Midbrain (tissue), 1 donor: ENCODE measurements at regions not wholly inside any gene's neighbourhood (a gene's known extent, or its start where the extent isn't known, plus 50 kb on each side); places are given as distances from the start of the nearest gene placed in this dataset.
A peak's percentile ranks its signal among the peaks of the same experiment; 100 is the strongest.

ENCODE experiments used
- DNase-seq: peaks from one replicate; lab custom pipeline; 2025; lab: John Stamatoyannopoulos, UW

DNA sequence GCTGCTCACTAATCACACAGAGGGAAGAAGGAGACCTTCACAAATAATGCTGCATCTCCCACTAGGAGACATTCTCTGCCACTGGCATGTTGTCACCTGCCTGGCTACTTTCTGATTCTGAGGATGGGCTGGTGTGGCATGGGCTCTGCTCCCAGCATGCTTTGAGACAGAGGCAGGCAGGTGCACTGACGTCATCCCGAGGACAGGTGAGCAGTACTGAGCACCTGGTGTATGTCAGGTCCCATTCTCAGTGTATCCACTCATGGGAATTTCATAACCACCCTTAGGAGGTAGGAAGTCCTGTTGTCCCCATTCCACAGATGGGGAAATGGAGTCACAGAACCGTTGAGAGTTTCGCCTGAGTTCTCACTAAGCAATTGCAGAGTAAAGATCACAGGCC lies 597.9 kb downstream of the VRK1 start:
- no peak for DNase-seq

- no peak for DNase-seq
These were observed 604.5 kb downstream of the VRK1 start for GRCh38 chr14:97401714-97402113.

- DNase-seq = no peak
These were observed 605.1 kb downstream of the VRK1 start for GRCh38 chr14:97402279-97402678.

- no peak for DNase-seq
These were observed 610.7 kb downstream of the VRK1 start for GRCh38 chr14:97407701-97408407.

GRCh38 chr14:97408503-97408902 lies 611.3 kb downstream of the VRK1 start:
- no peak for DNase-seq

GRCh38 chr14:97408937-97409815 lies 612.0 kb downstream of the VRK1 start:
- DNase-seq = no peak

- peak; percentile 36 for DNase-seq
These were observed 613.8 kb downstream of the VRK1 start for GRCh38 chr14:97410667-97411620.

GRCh38 chr14:97411938-97412612 lies 614.9 kb downstream of the VRK1 start:
- DNase-seq = no peak

DNA sequence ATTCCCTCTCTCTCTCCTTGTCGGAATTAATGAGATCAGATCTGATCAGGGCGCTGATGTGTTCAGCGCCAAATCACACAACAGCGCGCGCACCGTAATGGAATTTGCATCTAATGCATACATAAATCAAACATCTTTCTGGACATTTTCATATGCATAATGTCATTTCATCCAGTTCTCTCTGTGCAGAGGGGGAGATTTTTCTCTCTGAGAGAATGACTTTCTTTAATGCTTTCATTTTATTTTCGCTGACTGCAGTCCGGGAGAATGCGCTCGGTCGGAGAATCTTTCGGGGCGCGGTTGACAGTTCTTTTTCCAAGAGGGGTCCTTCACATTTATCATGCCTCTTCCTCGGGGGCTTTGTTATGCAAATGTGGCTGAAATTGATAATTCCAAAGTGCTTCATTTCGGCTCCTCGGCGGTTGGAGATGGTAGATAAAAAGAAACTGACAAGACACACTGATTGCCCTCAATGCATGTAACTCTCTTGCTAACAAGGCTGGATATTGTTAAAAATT lies 615.9 kb downstream of the VRK1 start:
- DNase-seq = no peak

DNA sequence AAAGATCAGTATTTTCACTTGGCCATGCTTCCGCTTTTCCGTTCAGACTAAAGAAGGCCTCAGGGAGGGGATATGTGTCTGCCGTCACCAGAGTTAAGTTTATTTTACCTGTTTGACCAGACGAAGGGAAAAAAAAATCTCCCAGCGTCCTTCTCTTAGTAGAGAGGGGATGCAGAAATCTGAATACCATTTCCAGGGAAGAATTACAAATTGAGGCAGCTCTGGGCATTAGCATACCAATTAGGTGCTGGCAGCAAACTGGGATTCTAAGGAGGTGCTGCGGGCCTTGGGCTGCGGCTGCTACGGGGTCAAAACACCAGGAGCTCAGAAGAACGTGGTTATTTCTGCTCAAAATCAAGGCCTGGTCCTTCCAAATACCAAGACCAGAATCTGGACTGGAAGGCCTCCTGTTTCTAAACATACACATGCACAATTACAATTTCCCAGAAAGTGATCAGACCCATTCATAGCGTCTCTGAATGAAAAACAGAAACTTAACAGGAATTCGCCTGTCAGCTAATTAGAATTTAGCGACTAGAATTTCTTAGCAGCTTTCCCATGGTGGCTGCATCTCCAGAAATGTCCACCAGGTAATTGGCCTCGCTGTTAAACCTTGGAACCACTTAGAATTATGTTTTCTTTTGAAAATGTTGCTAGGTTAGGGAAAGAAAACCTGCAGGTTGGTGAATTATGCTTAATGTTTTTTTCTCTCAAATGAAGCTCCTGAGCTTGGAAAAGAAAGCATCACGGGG lies 617.0 kb downstream of the VRK1 start:
- DNase-seq = no peak

DNA sequence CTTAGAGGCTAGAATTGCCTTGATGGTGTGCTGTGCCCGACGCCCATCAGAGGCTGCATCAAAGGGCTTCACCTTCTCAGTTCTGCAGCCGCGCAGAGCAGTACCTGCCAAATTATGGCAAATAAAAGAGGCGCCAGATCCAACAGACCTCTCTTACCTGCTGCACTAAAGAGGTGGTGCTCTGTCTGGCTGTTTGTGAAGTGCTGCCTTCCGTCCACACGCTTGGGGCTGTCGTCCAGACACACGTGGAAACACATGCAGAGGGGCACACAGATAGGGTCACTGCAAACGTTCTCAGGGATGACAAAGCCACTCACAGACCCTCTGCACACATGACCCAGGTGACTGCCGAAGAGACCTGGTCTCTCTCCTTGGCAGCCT lies 617.5 kb downstream of the VRK1 start:
- no peak for DNase-seq

GRCh38 chr14:97415907-97416306 lies 618.7 kb downstream of the VRK1 start:
- no peak for DNase-seq

DNA sequence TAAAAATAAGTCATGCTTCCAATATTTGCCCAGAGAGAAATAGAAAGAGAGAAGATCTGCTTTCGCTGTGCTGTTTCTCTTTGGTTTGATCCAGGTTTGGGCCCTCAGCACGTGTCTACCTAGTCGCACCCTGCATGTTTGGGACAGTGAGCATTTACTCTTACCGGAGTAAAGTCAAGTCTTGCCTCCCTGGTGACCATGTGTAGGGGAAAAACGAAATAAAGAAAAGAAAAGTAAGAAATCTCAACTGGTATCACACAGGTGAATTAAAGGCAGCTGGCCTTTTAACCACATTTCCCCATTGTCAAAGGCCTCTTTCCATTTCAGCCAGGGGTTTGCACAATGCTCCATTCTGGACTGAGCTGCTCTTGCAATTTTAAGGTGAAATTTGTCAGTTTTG lies 619.4 kb downstream of the VRK1 start:
- DNase-seq = no peak

DNA sequence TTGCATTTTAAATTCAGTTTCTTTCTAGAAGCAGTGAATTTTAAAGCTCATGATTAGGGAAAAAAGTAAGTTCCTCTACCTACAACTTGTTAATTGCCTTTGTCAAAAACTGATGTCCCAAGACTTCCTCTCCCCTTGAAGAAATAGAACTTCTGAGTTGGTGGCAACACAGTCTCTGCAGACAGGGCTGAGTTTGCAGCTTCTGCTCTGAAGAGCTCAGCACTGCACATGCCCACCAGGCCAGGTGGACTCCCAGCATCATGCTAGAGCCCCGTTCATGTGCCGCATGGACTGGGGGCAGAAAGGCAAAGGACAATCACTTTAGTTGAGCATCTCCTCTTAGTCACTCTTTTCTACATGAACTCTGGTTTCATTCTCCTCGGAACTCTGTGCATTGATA lies 620.1 kb downstream of the VRK1 start:
- DNase-seq = no peak

- DNase-seq = no peak
These were observed 623.0 kb downstream of the VRK1 start for GRCh38 chr14:97420211-97420610.

GRCh38 chr14:97426776-97427175 lies 629.6 kb downstream of the VRK1 start:
- no peak for DNase-seq

- no peak for DNase-seq
These were observed 631.7 kb downstream of the VRK1 start for GRCh38 chr14:97428808-97429440.

- DNase-seq = no peak
These were observed 635.4 kb downstream of the VRK1 start for GRCh38 chr14:97432586-97432985.

DNA sequence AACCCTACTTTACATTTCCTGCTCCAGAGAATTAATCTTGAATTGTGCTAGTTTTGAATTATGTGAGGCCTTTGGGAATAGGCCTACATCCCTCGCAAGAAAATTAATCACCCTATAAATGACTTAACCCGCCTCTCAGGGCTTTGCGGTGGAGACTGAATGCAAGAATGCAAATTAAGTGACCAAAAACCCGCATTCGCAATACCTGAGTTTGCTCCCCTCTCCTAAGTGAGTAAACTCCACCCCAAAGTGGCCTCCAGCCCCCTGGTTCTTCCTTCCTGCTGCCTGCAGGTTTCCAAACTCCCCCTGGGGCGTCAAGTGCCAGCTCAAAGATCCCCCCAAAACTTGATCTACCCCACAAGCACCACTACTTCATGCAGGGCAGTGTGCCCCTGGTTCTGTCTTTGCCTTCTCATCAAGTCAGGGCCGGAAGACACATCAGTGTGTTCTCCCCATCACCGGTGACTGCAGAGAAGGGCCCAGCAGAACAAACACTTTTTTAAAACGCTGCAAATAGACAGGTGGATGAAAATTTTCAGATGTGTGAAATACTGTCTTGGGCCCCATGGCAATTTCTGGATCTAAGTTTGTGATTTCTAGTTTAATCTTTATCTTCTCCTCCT lies 644.7 kb downstream of the VRK1 start:
- DNase-seq = no peak

- no peak for DNase-seq
These were observed 645.2 kb downstream of the VRK1 start for GRCh38 chr14:97442363-97442762.
